ENCODE measurements at regions not wholly inside any gene's neighbourhood (a gene's known extent, or its start where the extent isn't known, plus 50 kb on each side); places are given as distances from the start of the nearest gene placed in this dataset.

- TF ChIP-seq CTCF (IDR thresholded peaks at IDR 0.05) (no peak), POLR2AphosphoS5 (IDR thresholded peaks at IDR 0.05; ENCODE audit: low read depth, low read length) (no peak), REST (IDR thresholded peaks at IDR 0.05; ENCODE audit: low read depth, low read length) (no peak), USF1 (IDR thresholded peaks at IDR 0.05; ENCODE audit: borderline replicate concordance, low read depth) (no peak), IRF3 (IDR thresholded peaks at IDR 0.05; ENCODE audit: low read depth, low read length) (no peak), RCOR1 (IDR thresholded peaks at IDR 0.05; ENCODE audit: low read length) (no peak), RAD21 (IDR thresholded peaks at IDR 0.05; ENCODE audit: low read length) (no peak)
These were observed 181.6 kb downstream of the MID1IP1 start for GRCh38 chrX:38982843-38983242.
